ENCODE measurements at regions not wholly inside any gene's neighbourhood (a gene's known extent, or its start where the extent isn't known, plus 50 kb on each side); places are given as distances from the start of the nearest gene placed in this dataset.
A peak's percentile ranks its signal among the peaks of the same experiment; 100 is the strongest.

- no peak for DNase-seq (ENCODE audit: low spot score)
Observed at GRCh38 chr11:112785719-112786118, 175.5 kb upstream of the NCAM1 start.

- no peak for DNase-seq (ENCODE audit: low spot score)
Observed at GRCh38 chr11:112786196-112786595, 175.0 kb upstream of the NCAM1 start.

DNA sequence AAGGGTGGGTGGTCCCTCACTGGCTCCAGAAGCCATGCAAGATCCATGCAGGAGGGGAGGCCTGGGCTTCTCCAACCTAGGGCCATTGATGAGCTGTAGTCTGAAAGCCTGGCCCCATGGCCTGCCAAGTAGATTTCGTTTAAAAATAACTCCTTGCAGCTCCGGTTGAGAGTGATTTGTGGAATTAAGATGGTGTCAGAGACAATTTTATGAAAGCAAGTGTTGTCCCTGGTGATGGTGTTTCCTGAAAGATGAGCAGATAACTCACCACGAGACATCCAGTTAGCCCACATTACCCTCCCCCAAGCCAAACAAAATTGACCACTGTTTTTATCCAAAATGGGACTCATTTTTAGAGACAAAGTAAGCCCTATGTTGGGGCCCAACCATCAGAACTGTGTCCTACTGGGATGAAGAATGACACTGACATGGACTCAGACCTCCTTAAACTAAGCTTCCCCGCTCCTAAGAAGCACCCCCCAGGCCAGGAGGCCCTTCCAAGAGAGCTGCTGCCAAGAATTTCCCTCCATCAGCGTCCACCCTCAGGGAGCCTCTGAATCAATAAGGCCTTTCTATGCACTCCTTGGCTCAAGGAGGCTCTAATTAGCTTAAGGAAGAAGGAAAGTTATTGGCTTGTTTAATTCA, 174.2 kb upstream of the NCAM1 start:
- DNase-seq (ENCODE audit: low spot score): no peak

DNA sequence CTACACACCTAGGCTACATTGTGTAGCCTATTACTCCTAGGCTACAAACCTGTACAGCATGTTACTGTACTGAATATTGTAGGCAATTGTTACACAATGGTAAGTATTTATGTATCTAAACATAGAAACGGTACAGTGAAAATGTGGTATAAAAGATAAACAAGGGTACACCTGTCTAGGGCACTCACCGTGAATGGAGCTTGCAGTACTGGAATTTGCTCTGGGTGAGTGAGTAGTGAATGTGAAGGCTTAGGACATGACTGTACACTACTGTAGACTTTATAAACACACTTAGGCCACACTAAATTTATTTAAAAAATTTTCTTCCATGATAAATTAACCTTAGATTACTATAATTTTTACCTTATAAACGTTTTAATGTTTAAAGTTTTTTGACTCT, 171.7 kb upstream of the NCAM1 start:
- DNase-seq (ENCODE audit: low spot score): no peak

GRCh38 chr11:112790286-112790685, 170.9 kb upstream of the NCAM1 start:
- DNase-seq (ENCODE audit: low spot score): no peak

DNA sequence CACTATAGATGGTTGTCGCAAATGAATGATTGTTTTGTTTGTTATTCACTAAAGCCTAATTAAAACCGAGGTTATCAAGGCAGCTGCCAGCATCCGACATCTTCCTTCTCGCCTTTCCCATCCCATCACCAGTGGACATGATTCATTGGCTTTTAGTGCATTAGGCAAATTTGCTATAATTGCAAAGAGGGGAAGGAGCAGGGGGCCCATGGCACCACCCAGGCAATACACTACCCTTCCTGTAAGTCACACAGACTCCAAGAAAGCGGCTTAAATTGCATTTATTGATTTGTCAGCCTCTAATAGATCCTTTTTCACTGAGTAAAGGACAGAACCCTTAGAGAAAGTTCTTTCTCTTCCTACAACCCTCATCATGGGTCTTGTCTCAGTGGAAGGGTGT, 169.2 kb upstream of the NCAM1 start:
- no peak for DNase-seq (ENCODE audit: low spot score)

- DNase-seq (ENCODE audit: low spot score): no peak
Observed at GRCh38 chr11:112793416-112793815, 167.8 kb upstream of the NCAM1 start.

GRCh38 chr11:112794331-112794846, 166.8 kb upstream of the NCAM1 start:
- DNase-seq (ENCODE audit: low spot score): no peak

DNA sequence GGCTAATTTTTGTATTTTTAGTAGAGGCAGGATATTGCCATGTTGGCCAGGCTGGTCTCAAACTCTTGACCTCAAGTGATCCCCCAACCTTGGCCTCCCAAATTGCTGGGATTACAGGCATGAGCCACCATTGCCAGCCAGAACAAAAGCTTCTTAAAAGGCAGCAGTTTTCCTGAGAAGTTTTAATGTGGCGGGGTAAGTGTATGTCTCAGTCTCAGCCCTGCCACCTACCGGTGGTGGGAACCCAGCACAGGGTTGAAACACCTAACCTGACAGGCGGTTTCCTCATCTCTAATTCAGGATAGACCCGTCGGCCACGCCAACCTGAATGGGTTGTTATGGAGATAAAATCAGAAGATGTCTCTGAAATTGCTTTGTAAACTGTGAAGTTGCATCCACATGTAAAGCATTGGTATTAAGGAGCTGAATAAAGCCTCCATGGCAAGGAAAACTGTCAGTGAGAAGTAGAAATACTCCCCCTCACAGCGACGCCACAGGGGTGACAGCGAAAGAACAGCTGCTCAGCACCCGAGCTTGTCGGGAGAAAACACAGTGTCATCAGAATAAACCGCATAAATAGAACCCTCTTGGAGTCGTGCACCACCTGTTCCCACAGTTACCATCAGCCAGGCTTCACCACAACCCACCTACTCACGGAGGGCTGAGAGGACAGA, 165.9 kb upstream of the NCAM1 start:
- DNase-seq (ENCODE audit: low spot score): peak; percentile 57

GRCh38 chr11:112795911-112796649, 165.1 kb upstream of the NCAM1 start:
- no peak for DNase-seq (ENCODE audit: low spot score)

DNA sequence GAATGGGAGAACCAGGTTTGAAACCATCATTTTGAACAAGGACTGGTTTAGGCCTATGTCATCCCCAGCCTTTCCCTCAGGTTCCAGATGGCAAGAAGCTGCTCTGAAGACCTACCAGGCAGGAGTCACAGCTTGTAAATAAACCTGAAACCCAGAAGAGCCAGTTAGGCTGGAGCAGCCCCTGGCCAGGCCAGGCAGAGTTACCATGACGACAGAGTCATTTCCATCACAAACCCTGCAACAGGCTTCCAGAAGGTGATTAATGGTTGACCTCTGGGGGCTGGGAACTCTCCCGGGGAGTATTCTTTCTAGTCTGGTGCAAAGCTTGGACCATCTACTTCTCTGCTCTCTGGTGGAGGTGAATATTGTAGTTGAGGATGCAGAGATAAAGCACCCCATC, 164.1 kb upstream of the NCAM1 start:
- DNase-seq (ENCODE audit: low spot score): peak; percentile 73

GRCh38 chr11:112797648-112798293, 163.4 kb upstream of the NCAM1 start:
- DNase-seq (ENCODE audit: low spot score): peak; percentile 55

DNA sequence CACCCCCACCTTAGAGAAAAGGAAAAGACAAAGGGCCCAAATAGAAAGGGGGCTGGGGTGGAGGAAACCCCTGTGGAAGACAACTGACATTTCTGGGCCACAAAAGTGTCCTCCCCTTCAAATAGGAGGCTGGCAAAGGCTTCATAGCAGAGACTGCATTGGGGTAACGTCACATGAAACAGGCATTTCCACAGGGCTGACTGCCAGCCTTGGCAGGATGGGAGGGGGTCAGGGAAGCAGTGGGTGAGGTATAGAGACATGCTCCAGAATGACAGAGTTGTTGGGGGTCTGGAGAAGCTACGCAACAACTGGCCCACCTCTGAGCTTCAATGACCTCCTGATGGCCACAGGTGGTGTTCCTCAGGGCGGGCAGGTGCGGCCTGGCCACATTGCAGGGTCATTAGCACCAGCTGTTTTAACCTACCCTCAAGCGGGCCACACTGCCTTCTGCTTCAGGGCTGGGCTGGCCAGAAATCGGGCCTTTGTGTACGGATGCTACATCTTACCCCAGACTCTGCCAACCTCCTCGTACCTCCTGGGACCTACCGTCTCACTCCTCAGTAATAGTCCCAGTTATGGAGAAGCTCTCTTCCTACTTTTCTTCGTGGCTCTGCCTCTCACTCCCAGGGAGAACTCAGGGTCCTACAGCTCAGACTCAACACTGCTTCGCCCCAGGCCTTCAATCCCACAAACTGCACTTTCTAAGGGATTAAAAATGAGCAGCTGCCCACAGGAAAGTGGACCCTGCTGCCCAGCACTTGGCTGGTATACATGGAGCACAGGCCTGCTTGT, 160.0 kb upstream of the NCAM1 start:
- DNase-seq (ENCODE audit: low spot score): no peak

GRCh38 chr11:112801817-112802088, 159.5 kb upstream of the NCAM1 start:
- no peak for DNase-seq (ENCODE audit: low spot score)

DNA sequence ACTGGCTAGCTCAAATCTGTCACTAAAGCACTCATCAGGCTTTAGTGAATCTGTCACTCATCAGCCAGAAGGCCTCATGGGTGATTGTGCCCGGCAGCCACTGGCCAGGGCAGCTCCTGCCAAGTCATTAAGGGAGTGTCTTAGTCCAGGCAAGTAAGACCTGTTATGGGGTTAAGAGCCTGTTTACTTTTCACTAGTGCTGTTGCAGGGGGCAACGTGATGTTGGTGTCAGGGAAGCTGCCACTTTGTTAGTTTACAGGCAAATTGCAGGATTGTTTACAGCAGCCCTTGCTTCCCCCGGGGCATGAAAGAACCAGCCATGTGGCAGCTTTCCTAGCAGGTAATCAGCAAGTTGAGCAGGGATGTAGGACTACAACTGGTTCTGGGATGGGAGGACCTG, 155.6 kb upstream of the NCAM1 start:
- no peak for DNase-seq (ENCODE audit: low spot score)

DNA sequence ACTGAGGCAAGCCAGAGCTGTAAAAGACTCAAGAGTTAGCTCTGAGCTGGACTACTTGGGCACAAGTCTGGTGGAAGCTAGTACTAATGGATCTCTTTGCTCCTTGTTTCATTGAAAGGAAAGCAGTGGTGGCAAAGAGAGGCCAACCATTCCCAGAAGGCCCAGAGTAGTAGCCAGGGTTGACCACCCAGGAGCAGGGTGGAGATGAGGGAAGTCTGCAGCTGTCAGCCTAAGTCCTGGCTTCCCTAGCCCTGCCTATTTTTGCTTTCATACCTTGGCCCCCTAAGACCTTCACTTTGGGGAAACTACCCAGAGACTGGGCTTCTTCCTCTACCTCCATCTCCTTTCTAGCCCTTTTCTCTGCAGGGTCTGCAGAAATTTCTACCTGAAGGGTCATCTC, 155.0 kb upstream of the NCAM1 start:
- no peak for DNase-seq (ENCODE audit: low spot score)

- no peak for DNase-seq (ENCODE audit: low spot score)
Observed at GRCh38 chr11:112806876-112807275, 154.3 kb upstream of the NCAM1 start.

DNA sequence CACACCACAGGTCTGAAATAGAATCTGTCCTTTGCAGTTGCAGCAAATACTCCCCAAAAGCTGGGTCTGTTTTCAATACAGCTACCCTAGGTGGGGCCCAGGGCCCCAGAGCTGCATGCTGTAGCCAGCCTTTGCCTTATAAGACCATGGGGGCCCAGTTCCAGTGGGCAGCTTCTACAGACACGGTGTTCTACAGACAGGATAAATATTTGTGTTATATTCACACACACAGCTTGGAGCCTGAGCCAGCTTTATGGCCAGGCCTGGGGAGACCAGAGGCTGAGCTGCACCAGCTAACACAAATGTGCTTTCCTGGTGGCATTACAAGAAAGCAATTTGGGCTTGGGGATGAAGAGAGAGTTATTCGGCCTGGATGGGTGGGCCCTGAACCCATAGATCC, 151.8 kb upstream of the NCAM1 start:
- DNase-seq (ENCODE audit: low spot score): no peak

DNA sequence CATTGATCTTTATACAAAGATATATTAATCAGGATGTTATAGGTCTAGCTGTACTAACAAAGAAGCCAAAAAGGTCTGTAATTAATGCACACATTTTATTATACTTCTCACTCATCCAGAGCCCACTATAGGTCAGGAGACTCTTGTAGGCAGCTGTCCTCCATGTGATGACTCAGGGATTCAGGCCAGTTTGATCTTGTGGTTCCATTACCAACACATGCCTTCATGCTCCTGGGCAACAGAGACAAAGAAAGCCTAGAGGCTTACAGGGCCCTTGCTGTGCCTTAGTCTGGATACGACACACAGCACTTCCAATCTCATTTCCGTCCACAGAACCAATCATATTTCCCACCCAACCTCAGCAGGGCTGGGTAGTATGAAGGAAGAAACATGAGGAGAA, 150.3 kb upstream of the NCAM1 start:
- DNase-seq (ENCODE audit: low spot score): no peak

GRCh38 chr11:112811783-112812182, 149.4 kb upstream of the NCAM1 start:
- no peak for DNase-seq (ENCODE audit: low spot score)

GRCh38 chr11:112812729-112813128, 148.5 kb upstream of the NCAM1 start:
- DNase-seq (ENCODE audit: low spot score): no peak

DNA sequence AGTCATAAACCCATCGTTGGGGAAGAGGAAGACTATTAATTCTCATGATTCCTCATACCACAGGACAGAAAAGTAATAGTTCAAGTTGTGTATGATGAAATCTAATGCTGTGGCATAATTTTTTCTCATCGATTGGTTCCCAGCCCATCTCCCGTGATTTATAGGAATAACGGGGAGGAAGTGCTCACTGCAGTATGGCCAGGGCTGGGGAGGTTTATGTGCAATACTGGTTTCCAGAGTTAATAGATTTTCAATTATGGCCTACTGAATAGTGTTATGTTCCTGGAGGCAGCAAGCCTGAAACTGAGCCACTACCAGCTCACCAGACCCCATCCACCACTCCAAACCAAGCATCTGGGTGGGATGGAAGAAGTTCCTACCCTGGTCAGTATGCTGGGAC, 147.1 kb upstream of the NCAM1 start:
- DNase-seq (ENCODE audit: low spot score): no peak
